ENCODE measurements at regions not wholly inside any gene's neighbourhood (a gene's known extent, or its start where the extent isn't known, plus 50 kb on each side); places are given as distances from the start of the nearest gene placed in this dataset.
A peak's percentile ranks its signal among the peaks of the same experiment; 100 is the strongest.

DNA sequence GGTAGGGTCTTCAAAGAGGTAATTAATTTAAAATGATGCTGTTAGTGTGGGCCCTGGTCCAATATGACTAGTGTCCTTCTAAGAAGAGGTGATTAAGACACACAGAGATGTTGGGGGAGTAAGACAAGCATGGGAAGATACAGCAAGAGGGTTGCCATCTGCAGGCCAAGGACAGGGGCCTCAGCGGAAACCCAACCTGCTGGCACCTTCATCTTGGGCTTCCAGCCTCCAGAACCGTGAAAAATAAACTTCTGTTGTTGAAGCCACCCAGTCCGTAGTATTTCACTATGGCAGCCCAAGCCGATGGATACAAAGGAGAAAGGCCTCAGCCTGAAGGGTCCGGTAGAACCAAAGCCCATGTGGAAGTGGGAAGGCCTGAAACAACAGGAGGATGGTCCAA is 161.7 kb upstream of the UBE2E1 start:
- H3K27me3 Mint-ChIP-seq (ENCODE audit: low read depth): no peaks in the 10 kb centered on the region
- no peaks in the 10 kb centered on the region for H3K36me3 Mint-ChIP-seq (ENCODE audit: low read depth)
- DNase-seq (ENCODE audit: low read depth, low spot score): no peak
- H3K9me3 Mint-ChIP-seq: peaks cover 3% of the 10 kb centered on the region
- TF ChIP-seq, protein P1, sequence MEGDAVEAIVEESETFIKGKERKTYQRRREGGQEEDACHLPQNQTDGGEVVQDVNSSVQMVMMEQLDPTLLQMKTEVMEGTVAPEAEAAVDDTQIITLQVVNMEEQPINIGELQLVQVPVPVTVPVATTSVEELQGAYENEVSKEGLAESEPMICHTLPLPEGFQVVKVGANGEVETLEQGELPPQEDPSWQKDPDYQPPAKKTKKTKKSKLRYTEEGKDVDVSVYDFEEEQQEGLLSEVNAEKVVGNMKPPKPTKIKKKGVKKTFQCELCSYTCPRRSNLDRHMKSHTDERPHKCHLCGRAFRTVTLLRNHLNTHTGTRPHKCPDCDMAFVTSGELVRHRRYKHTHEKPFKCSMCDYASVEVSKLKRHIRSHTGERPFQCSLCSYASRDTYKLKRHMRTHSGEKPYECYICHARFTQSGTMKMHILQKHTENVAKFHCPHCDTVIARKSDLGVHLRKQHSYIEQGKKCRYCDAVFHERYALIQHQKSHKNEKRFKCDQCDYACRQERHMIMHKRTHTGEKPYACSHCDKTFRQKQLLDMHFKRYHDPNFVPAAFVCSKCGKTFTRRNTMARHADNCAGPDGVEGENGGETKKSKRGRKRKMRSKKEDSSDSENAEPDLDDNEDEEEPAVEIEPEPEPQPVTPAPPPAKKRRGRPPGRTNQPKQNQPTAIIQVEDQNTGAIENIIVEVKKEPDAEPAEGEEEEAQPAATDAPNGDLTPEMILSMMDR (conservative IDR thresholded peaks at IDR 0.05): no peak
- no peak overlapping the region for H3K4me3 Mint-ChIP-seq
- no peak overlapping the region for H3K27ac Mint-ChIP-seq (ENCODE audit: unreplicated experiment)
- H3K4me1 Mint-ChIP-seq: peaks cover 10% of the 10 kb centered on the region

DNA sequence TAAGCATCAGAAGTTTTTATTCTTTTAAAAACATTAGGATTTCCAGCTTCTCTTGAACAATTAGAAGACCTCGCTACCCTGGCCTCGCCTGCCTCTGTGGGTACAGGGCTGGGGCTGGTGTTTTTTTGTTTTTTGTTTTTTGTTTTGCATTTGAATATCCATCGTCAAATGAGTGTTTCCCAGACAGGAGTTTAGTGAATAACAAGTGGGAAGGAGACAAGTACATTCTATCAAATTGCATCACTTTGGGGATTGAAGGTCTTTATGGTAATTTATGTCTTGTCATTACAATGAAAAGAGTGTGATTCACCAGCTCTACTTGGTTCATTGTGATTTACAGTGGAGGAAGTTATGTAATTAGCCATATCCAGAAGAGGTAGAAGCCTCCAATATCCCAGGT is 161.1 kb upstream of the UBE2E1 start:
- Mint-ChIP-seq H3K9me3 (peaks cover 3% of the 10 kb centered on the region), H3K4me1 (peaks cover 10% of the 10 kb centered on the region), H3K4me3 (no peak overlapping the region), H3K27ac (ENCODE audit: unreplicated experiment) (peak overlapping the region; percentile 71), H3K36me3 (ENCODE audit: low read depth) (no peaks in the 10 kb centered on the region), H3K27me3 (ENCODE audit: low read depth) (no peaks in the 10 kb centered on the region)
- DNase-seq (ENCODE audit: low read depth, low spot score): no peak
- TF ChIP-seq, protein P1 (conservative IDR thresholded peaks at IDR 0.05): no peak

DNA sequence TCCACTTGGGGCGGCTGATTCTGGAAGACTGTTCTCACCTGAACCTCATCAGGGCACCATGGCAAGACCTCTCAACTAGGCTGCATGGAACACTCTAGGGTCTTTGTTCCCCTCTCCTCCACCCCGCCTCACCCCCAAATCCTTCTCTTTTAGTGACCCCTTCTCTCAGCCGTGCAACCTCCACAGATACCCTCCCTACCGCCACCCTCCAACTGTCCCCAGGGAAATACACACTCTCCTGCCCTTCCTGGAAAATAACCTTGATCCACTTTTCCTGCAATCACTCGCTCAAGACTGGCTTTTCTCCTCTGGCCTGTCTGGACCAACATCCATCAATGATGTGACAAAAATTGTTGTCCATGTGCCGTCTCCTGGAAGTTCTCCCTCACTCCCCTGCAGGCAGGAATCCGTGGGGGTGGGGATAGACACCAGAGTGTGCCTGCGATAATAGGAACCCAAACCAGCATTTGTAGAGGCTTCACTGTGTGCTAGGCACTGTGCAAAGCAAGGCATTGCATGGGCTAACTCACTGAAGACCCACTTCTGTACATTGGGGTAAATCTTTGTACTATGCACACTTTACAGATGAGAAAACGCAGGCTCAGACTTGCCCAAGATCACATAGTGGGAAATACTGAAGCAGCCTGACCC is 160.1 kb upstream of the UBE2E1 start:
- TF ChIP-seq, protein P1 (conservative IDR thresholded peaks at IDR 0.05): no peak
- no peak overlapping the region for H3K4me3 Mint-ChIP-seq
- no peaks in the 10 kb centered on the region for H3K36me3 Mint-ChIP-seq (ENCODE audit: low read depth)
- no peaks in the 10 kb centered on the region for H3K27me3 Mint-ChIP-seq (ENCODE audit: low read depth)
- H3K27ac Mint-ChIP-seq (ENCODE audit: unreplicated experiment): no peak overlapping the region
- H3K9me3 Mint-ChIP-seq: peaks cover 3% of the 10 kb centered on the region
- H3K4me1 Mint-ChIP-seq: peaks cover 7% of the 10 kb centered on the region
- no peak for DNase-seq (ENCODE audit: low read depth, low spot score)

DNA sequence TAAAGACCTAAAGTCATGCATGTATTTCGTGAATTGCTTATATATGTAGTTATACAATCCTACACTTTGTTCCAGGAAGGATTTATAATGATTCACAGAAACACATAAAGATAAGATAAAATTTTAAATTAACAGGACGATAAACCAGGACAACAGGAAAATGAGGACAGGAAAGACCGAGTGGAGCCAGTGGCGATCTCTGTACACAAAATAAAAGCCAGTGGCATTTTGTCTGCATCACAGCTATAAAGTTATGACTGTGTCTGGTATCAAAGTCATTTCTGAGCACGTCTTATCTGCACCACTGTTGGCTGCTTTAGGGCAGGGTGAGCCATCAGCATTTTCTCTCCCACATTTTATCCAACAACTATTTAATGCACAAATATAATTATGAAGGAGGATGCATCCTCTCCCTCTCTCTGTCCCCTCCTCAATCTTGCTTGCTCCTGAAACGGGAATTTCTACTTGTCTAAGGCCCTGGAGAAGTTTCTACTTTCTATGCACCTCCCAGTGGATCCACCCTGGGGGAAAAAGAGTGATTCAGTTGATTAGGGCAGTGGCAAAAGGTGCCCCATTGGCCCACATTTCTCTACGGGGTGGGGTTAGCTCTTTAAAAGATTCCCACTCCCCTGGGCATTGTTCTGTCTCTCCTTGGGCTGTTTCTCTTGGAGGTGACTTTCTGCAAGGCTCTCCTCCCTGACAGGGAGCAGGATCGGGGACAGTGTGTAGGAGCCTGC is 159.4 kb upstream of the UBE2E1 start:
- H3K4me1 Mint-ChIP-seq: peaks cover 5% of the 10 kb centered on the region
- H3K36me3 Mint-ChIP-seq (ENCODE audit: low read depth): no peaks in the 10 kb centered on the region
- H3K27me3 Mint-ChIP-seq (ENCODE audit: low read depth): no peaks in the 10 kb centered on the region
- H3K4me3 Mint-ChIP-seq: no peak overlapping the region
- no peak overlapping the region for H3K27ac Mint-ChIP-seq (ENCODE audit: unreplicated experiment)
- peaks cover 3% of the 10 kb centered on the region for H3K9me3 Mint-ChIP-seq
- TF ChIP-seq, protein P1 (conservative IDR thresholded peaks at IDR 0.05): no peak
- no peak for DNase-seq (ENCODE audit: low read depth, low spot score)

DNA sequence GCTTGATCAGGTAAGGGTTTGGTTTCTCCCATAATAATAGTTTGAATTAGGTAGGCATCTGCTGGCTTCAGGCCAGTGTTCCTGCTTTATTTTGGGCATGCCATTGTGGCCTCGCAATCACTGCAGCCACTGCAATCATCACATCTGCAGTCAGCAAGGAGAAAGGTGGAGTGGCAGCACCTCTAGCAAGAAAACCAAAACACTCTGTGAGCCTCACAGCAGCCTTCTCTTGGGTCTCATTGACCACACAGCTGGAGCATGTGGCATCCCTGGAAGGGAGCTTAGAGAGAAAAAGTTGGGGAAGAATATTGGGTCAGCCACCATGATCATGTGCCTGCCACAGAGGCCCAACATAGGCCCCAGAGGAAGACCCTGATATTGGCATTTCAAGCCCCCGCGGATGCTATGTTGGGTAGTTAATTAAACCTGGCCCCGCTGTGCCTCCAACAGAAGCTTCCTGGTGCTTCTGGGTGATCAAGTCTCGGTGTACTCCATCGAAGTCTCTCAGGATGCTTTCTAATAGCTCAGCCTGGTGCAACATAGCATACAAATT is 158.0 kb upstream of the UBE2E1 start:
- Mint-ChIP-seq H3K27ac (ENCODE audit: unreplicated experiment) (no peak overlapping the region), H3K9me3 (no peaks in the 10 kb centered on the region), H3K4me1 (peaks cover 5% of the 10 kb centered on the region), H3K27me3 (ENCODE audit: low read depth) (no peaks in the 10 kb centered on the region), H3K36me3 (ENCODE audit: low read depth) (no peaks in the 10 kb centered on the region), H3K4me3 (no peak overlapping the region)
- DNase-seq (ENCODE audit: low read depth, low spot score): no peak
- TF ChIP-seq, protein P1 (conservative IDR thresholded peaks at IDR 0.05): no peak

Data from neural crest cell (in vitro differentiated cells).